ENCODE measurements at regions not wholly inside any gene's neighbourhood (a gene's known extent, or its start where the extent isn't known, plus 50 kb on each side); places are given as distances from the start of the nearest gene placed in this dataset.

GRCh38 chr16:82470620-82471152 lies 156.1 kb upstream of the CDH13 start:
- TF ChIP-seq EP300 (IDR thresholded peaks at IDR 0.05; ENCODE audit: borderline replicate concordance in 1 of 2, low read depth in 2 of 2, low read length in 2 of 2) = no peak
- TF ChIP-seq CTCF (IDR thresholded peaks at IDR 0.05; ENCODE audit: control extremely low read depth in 1 of 3, insufficient read depth in 1 of 3, low read depth in 1 of 3, low read length in 3 of 3) = no peak
- TF ChIP-seq BRCA1 (IDR thresholded peaks at IDR 0.05; ENCODE audit: low read depth, low read length) = no peak
- no peak for TF ChIP-seq ZNF274 (IDR thresholded peaks at IDR 0.05; ENCODE audit: borderline replicate concordance, extremely low read depth, low read length)
- TF ChIP-seq SIX5 (IDR thresholded peaks at IDR 0.05; ENCODE audit: low read depth, low read length) = no peak
- TF ChIP-seq CBX8 (IDR thresholded peaks at IDR 0.05; ENCODE audit: borderline replicate concordance, low read depth, low read length) = no peak
- TF ChIP-seq ATF2 (IDR thresholded peaks at IDR 0.05; ENCODE audit: low read length) = no peak
- no peak for TF ChIP-seq SIN3A (conservative IDR thresholded peaks at IDR 0.05 in 1 of 2, IDR thresholded peaks at IDR 0.05 in 1 of 2; ENCODE audit: low read depth in 1 of 2, low read length in 2 of 2)
- TF ChIP-seq EZH2 (IDR thresholded peaks at IDR 0.05; ENCODE audit: low read depth, low read length, severe bottlenecking) = no peak
- TF ChIP-seq SP4 (IDR thresholded peaks at IDR 0.05; ENCODE audit: low read length) = no peak
- no peak for TF ChIP-seq CREB1 (IDR thresholded peaks at IDR 0.05)
- TF ChIP-seq RFX5 (IDR thresholded peaks at IDR 0.05; ENCODE audit: borderline replicate concordance, low read depth, low read length) = no peak
- no peak for TF ChIP-seq RNF2 (IDR thresholded peaks at IDR 0.05; ENCODE audit: borderline replicate concordance, low read depth, low read length, missing control alignments, poor library complexity, severe bottlenecking)
- TF ChIP-seq POLR2A (IDR thresholded peaks at IDR 0.05; ENCODE audit: control extremely low read depth in 1 of 2, low read depth in 2 of 2, low read length in 2 of 2) = no peak

Measured in H1 (cell line).